HK-2 (cell line): ENCODE measurements at regions not wholly inside any gene's neighbourhood (a gene's known extent, or its start where the extent isn't known, plus 50 kb on each side); places are given as distances from the start of the nearest gene placed in this dataset.

Experiments
- DNase-seq: peaks from one replicate; pipeline ENCODE4 v3.0.0-alpha.2; 2018; ENCODE audit not compliant: unreplicated experiment

GRCh38 chr1:39107341-39108290, 81.5 kb downstream of the NDUFS5 start:
- no peak for DNase-seq

- no peak for DNase-seq
These were observed 83.5 kb downstream of the NDUFS5 start for GRCh38 chr1:39109644-39110043.

GRCh38 chr1:39110325-39110851, 84.2 kb downstream of the NDUFS5 start:
- DNase-seq, result no peak

- no peak for DNase-seq
These were observed 84.7 kb downstream of the NDUFS5 start for GRCh38 chr1:39110882-39111281.

GRCh38 chr1:39113109-39113743, 87.1 kb downstream of the NDUFS5 start:
- no peak for DNase-seq

GRCh38 chr1:39115271-39116110, 89.0 kb upstream of the MACF1 start:
- no peak for DNase-seq

- DNase-seq, result no peak
These were observed 88.3 kb upstream of the MACF1 start for GRCh38 chr1:39116116-39116607.

GRCh38 chr1:39116860-39117728, 87.4 kb upstream of the MACF1 start:
- no peak for DNase-seq

GRCh38 chr1:39117899-39118450, 86.5 kb upstream of the MACF1 start:
- DNase-seq, result no peak

GRCh38 chr1:39122056-39122455, 82.4 kb upstream of the MACF1 start:
- no peak for DNase-seq

GRCh38 chr1:39124282-39124681, 80.2 kb upstream of the MACF1 start:
- no peak for DNase-seq

- no peak for DNase-seq
These were observed 77.0 kb upstream of the MACF1 start for GRCh38 chr1:39127513-39127912.

GRCh38 chr1:39128126-39128525, 76.4 kb upstream of the MACF1 start:
- DNase-seq, result no peak

- DNase-seq, result no peak
These were observed 75.5 kb upstream of the MACF1 start for GRCh38 chr1:39128959-39129358.

GRCh38 chr1:39129514-39129913, 75.0 kb upstream of the MACF1 start:
- no peak for DNase-seq

- DNase-seq, result no peak
These were observed 74.2 kb upstream of the MACF1 start for GRCh38 chr1:39130325-39130724.

- DNase-seq, result no peak
These were observed 72.6 kb upstream of the MACF1 start for GRCh38 chr1:39131940-39132339.

GRCh38 chr1:39132505-39133339, 71.8 kb upstream of the MACF1 start:
- no peak for DNase-seq

- no peak for DNase-seq
These were observed 71.2 kb upstream of the MACF1 start for GRCh38 chr1:39133340-39133684.
